GM21825 (cell line): ENCODE measurements at regions not wholly inside any gene's neighbourhood (a gene's known extent, or its start where the extent isn't known, plus 50 kb on each side); places are given as distances from the start of the nearest gene placed in this dataset.
"Not testable (repeated sequence)": the region's sequence is repeated elsewhere in the genome, so short reads cannot be mapped to it uniquely, and the experiment has no call there.

Experiments used
- ATAC-seq: cut with Tn5 transposase; IDR thresholded peaks from one replicate; pipeline ENCODE4 v1.9.1; 2021; ENCODE audit warnings: mild to moderate bottlenecking, moderate library complexity; ENCODE audit not compliant: unreplicated experiment

- ATAC-seq = no peak
Measured at GRCh38 chr5:122665051-122665450, 109.8 kb upstream of the SNX2 start.

GRCh38 chr5:122668552-122668951 lies 106.3 kb upstream of the SNX2 start:
- no peak for ATAC-seq

DNA sequence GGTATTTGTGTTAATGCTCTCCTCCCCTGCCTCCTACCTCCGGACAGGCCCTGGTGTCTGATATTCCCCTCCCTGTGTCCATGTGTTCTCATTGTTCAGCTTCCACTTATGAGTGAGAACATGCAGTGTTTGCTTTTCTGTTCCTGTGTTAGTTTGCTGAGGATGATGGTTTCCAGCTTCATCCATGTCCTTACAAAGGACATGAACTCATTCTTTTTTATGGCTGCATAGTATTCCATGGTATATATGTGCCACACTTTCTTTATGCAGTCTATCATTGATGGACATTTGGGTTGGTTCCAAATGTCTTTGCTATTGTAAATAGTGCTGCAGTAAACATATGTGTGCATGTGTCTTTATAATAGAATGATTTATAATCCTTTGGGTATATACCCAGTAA lies 105.2 kb upstream of the SNX2 start:
- ATAC-seq = not testable (repeated sequence)

DNA sequence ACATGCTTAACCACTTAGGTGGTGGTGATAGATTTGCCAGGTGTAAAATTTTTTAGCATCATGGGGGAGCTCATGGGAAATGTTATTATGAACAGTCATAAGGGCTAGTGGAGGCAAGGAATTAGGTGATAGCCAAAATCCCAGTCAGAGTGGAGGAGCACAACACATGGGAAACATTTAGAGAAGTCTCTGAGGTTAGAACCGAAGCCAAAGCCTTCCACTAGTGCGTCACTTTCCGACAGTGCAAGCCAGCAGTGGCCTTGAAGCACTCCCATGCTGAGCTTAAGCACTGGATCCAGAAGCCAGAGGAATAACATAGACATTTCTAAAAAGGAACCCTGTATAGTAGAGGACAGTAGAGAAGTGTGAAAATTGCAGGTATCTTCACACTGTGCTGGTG lies 101.5 kb upstream of the SNX2 start:
- ATAC-seq = no peak

DNA sequence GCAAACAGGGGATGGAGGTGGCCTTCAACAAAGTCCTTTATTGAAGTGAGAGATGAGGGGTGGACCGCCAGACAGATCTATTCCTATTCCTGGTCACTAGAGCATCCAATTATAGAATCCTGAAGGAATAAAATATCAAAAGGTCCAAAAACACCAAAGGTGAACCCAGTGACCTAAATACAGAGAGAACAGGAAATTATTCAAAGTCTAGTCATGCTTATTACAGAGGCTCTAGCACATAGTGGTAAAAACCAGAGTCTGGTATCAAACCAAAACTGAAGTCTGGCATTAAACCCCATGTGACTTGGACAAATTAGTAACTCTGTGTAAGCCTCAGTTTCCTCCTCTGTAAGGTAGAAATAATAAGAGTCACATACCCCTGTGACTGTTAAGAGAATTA lies 100.5 kb upstream of the SNX2 start:
- ATAC-seq = no peak

DNA sequence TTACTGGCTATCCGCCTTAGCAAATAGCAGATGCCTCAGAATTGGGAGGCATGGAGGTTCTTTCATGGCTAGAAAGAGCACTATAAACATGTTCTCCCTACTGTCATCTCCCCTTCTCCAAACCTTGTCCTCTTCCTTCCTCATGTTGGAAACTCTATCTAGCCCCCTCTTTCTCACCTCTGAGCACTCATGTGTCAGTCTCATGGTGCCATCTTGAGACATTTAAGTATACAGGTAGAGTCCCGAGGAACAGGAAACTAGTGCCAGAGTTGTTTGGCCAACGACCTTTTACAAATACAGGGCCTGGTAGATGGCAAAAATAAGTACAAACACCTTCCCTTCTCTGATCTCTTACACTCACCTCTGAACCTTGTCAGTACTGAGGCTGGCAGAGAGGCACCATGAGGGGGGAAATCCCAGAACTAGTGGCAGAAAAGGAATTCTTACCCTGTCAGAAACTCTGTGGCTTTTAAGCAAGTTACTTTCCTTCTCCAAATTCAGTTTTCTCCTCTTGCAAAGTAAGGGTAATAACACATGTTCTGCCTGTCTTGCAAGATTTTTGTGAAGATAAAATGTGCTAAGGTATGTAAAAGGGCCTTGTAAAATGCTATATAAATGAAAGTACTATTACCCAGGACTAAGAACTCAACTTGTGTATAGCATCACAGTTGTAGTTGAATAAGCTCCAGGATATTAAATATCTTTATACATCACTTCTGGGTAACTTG lies 94.1 kb upstream of the SNX2 start:
- no peak for ATAC-seq

GRCh38 chr5:122683631-122684030 lies 91.2 kb upstream of the SNX2 start:
- no peak for ATAC-seq

DNA sequence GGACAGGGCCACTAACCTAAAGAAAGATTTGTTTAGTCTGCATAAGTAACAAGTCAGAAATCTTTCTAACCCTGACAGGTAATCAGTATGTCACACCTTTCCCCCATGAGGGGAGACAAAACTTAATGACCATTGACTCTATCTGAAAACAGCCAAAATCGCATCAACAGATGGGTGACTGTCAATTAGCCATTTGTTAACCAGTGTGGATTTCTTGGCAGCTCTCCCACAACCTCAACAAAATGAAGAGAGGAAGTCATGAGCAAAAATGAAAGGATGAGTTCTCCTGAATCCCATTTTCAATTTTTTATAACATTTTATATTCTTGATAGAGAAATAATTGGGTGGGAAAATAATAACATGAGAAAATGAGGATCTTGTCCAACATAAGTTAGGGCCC lies 84.6 kb upstream of the SNX2 start:
- ATAC-seq = no peak

- no peak for ATAC-seq
Measured at GRCh38 chr5:122691931-122692330, 82.9 kb upstream of the SNX2 start.

DNA sequence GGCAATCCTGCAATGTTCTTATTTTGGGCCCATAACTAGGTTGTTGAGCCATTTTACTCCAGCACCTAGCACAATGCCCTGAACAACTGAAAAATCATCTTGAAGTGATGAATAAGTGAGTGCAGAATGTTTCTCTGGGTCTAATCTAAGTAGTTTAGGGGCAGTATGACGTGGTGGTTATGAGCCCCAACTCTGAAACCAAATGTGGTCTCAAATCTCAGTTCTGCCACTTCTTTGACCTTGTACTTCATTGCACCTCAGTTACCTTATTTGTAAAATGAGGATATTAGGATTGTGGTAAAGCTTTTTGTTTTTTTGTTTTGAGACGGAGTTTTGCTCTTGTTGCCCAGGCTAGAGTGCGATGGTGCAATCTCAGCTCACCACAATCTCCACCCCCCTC lies 80.9 kb upstream of the SNX2 start:
- no peak for ATAC-seq

GRCh38 chr5:122694884-122695283 lies 80.0 kb upstream of the SNX2 start:
- no peak for ATAC-seq

DNA sequence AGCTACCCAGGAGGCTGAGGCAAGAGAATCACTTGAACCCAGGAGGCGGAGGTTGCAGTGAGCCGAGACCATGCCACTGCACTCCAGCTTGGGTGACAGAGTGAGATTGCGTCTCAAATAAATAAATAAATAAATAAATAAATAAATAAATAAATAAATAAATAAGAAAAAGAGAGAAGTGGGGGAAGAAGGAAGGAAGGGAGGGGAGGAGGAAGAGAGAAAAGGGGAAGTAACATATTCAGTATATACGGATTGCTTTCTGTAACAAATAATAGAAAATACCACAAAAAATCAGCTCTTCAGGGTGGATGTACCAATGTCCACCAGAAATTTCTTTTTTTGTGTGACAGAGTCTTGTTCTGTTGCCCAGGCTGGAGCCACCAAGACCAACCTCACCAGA lies 78.1 kb upstream of the SNX2 start:
- ATAC-seq = not testable (repeated sequence)

DNA sequence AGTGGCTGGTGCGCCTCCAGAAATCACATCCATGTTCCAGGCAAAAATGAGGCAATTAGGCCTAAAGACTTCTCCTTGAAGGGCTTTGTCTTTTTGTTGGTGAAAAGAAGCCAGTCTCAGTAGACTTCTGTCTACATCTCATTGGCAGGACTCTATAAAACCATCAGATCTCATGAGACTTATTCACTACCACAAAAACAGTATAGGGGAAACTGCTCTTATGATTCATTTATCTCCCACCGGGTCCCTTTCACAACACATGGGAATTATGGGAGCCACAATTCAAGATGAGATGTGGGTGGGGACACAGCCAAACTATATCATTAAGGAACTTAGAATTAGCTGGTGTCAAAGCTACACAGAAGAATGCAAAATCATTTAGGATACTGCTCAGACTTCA lies 77.7 kb upstream of the SNX2 start:
- no peak for ATAC-seq

GRCh38 chr5:122699201-122699600 lies 75.7 kb upstream of the SNX2 start:
- no peak for ATAC-seq

- ATAC-seq = peak; percentile 98
Measured at GRCh38 chr5:122701640-122702523, 73.0 kb upstream of the SNX2 start.

GRCh38 chr5:122702524-122702875 lies 72.4 kb upstream of the SNX2 start:
- peak; percentile 39 for ATAC-seq

GRCh38 chr5:122703203-122703602 lies 71.7 kb upstream of the SNX2 start:
- ATAC-seq = no peak

DNA sequence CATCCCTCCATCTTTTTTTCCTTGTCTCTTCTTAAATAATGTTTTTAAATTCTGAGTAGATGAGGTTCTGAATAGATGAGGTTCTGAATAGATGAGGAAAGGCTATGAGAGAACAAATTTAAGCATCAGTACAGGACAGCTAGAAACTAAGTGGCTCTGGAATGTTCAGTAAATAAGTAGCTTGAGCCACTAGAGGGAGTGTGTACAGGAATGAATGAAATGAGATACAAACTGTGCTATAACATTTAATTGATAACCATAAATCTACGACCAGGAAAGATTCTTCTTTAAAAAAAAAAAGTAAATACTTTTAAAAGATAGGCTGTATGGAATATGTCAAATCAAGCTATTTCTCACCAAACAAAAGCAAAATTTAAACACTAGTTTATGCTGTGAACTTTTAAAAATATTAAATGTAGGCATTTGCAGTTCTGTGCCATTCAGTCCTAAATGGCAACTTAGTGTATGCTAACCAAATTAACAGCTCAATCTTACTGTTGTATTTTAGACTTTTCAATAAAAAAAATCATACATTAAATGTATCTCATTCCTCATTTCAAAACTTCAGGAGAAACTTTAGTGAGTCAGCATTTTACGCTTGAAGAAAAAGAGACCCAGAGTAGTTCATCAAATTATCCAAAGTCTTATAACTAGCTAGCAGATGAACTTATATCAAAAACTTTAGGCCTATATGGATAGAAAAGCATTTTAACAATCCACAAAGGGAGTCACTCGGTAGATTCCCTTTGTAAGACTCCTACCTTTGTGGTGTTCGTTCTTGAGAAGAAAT lies 70.4 kb upstream of the SNX2 start:
- no peak for ATAC-seq

DNA sequence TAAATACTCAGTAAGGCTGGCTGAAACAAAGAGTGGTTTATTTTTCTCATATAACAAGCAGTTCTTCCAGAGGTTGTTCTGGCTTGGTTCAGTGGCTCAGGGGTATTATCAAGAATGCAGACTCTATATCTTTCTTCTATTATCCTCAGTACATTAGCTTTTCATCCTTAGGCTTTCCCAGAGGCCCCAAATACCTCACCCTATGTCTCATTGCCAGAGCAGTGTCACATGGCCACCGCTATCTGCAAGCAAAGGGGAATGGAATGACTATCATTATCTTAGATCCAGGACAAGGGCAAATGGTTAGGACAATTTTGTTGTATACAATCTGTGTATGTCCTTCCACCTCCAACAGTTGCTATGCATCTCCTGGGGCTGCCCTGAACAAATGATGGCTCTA lies 69.0 kb upstream of the SNX2 start:
- no peak for ATAC-seq

DNA sequence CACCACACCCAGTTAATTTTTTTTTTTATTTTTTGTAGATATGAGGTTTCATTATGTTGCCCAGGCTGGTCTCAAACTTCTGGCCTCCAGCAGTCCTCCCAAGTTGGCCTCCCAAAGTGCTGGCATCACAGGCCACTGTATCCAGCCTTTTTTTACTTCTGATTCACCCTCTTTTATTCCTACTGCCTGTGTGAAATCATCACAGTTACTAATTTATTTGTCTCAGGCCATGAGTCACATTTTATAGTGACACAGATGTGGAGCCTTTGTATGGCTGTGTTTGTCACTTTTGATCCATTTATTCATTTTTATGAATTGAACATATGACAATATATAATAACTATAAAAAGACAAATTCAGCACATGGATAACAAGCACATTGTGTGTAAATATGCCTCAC lies 67.1 kb upstream of the SNX2 start:
- no peak for ATAC-seq

DNA sequence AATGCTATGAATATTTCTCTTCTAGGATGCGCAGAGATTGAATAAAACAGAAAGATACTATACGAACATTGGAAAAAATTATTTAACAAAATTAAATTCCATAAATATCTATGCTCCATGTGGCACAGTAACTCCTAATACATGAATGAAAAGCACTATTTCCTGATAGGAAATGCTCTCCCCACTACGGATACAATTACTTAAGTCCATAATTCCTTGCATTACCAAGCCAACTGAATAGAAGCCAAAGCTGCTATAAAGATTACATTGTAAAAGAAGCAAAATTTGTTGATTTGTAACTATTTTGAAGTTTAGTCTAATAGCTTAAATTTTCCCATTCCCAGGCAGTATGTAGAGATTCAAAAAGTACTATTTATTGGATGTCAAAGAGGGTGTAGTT lies 61.8 kb upstream of the SNX2 start:
- no peak for ATAC-seq

- ATAC-seq = no peak
Measured at GRCh38 chr5:122715095-122715494, 59.8 kb upstream of the SNX2 start.
